Mesenchymal stem cell (in vitro differentiated cells and primary cell): ENCODE measurements at regions not wholly inside any gene's neighbourhood (a gene's known extent, or its start where the extent isn't known, plus 50 kb on each side); places are given as distances from the start of the nearest gene placed in this dataset.

ENCODE experiments used
- DNase-seq: peaks from one replicate; pipeline ENCODE4 v3.0.0-alpha.2; 2013
- H2AFZ ChIP-seq: one replicate; pipeline ENCODE4 v1.6.1; 2013; ENCODE audit warnings: low read depth, mild to moderate bottlenecking, control low read depth, inconsistent platforms, low read length, moderate library complexity
- H2AK5ac ChIP-seq: 2 replicates; pipeline ENCODE4 v1.6.1; 2013; ENCODE audit warnings: low read length, moderate library complexity, mild to moderate bottlenecking, inconsistent platforms; ENCODE audit not compliant: severe bottlenecking
- H2BK120ac ChIP-seq: one replicate; pipeline ENCODE4 v1.6.1; 2013; ENCODE audit warnings: low read depth, mild to moderate bottlenecking, inconsistent platforms, low read length, moderate library complexity
- H2BK12ac ChIP-seq, 2 experiments: one replicate each; pipeline ENCODE4 v1.6.1; 2013; ENCODE audit warnings: inconsistent platforms in 2 of 2, low read length in 2 of 2, mild to moderate bottlenecking in 2 of 2, moderate library complexity in 2 of 2, control low read depth in 1 of 2
- H2BK15ac ChIP-seq: one replicate; pipeline ENCODE4 v1.6.1; 2013; ENCODE audit warnings: mild to moderate bottlenecking, low read depth, inconsistent platforms; ENCODE audit not compliant: poor library complexity, severe bottlenecking
- H2BK5ac ChIP-seq: 2 replicates; pipeline ENCODE4 v1.6.1; 2013; ENCODE audit warnings: low read depth, mild to moderate bottlenecking, low read length, control low read depth, inconsistent platforms; ENCODE audit not compliant: poor library complexity, severe bottlenecking
- H3K14ac ChIP-seq, 2 experiments: one replicate each; pipeline ENCODE4 v1.6.1; 2013; ENCODE audit warnings: inconsistent platforms in 2 of 2, low read length in 2 of 2, control low read depth in 1 of 2, mild to moderate bottlenecking in 1 of 2, moderate library complexity in 1 of 2
- H3K18ac ChIP-seq, 2 experiments: one replicate each; pipeline ENCODE4 v1.6.1; 2013; ENCODE audit warnings: inconsistent platforms in 2 of 2, low read length in 2 of 2, control low read depth in 1 of 2, low read depth in 1 of 2, mild to moderate bottlenecking in 1 of 2
- H3K23ac ChIP-seq, 2 experiments: one replicate each; pipeline ENCODE4 v1.6.1; 2013; ENCODE audit warnings: inconsistent platforms in 2 of 2, low read length in 2 of 2, mild to moderate bottlenecking in 2 of 2, moderate library complexity in 2 of 2, control low read depth in 1 of 2
- H3K27ac ChIP-seq: 2 replicates; pipeline ENCODE4 v1.5.1; 2013; ENCODE audit warnings: mild to moderate bottlenecking, moderate library complexity, low read length, control low read depth, inconsistent platforms; ENCODE audit not compliant: poor library complexity, severe bottlenecking
- H3K27me3 ChIP-seq, 2 experiments: 2 replicates each; pipeline versions ENCODE4 v1.6.1 to v1.7.0; 2013; ENCODE audit warnings: low read length in 2 of 2, mild to moderate bottlenecking in 2 of 2, moderate library complexity in 2 of 2, control low read depth in 1 of 2, inconsistent platforms in 1 of 2; ENCODE audit not compliant: control insufficient read depth in 1 of 2, insufficient read depth in 1 of 2
- H3K36me3 ChIP-seq, 2 experiments: 2 replicates each; pipeline versions ENCODE4 v1.6.1 to v1.7.0; 2013; ENCODE audit warnings: low read length in 2 of 2, control low read depth in 1 of 2, inconsistent platforms in 1 of 2, low read depth in 1 of 2, mild to moderate bottlenecking in 1 of 2; ENCODE audit not compliant: insufficient read depth in 2 of 2, control insufficient read depth in 1 of 2
- H3K4ac ChIP-seq, 2 experiments: one replicate each; pipeline ENCODE4 v1.6.1; 2013; ENCODE audit warnings: inconsistent platforms in 2 of 2, low read length in 2 of 2, mild to moderate bottlenecking in 2 of 2, moderate library complexity in 2 of 2, control low read depth in 1 of 2, low read depth in 1 of 2
- H3K4me1 ChIP-seq: 2 replicates; pipeline ENCODE4 v1.6.1; 2013; ENCODE audit warnings: low read depth, low read length, control low read depth; ENCODE audit not compliant: control insufficient read depth, insufficient read depth
- H3K4me2 ChIP-seq: 2 replicates; pipeline ENCODE4 v1.6.1; 2013; ENCODE audit warnings: low read length, mild to moderate bottlenecking, inconsistent platforms; ENCODE audit not compliant: poor library complexity, severe bottlenecking
- H3K4me3 ChIP-seq, 2 experiments: 2 replicates each; pipeline versions ENCODE4 v1.5.1 to v1.7.0; 2013; ENCODE audit warnings: low read length in 2 of 2, mild to moderate bottlenecking in 2 of 2, control low read depth in 1 of 2, low read depth in 1 of 2; ENCODE audit not compliant: insufficient read depth in 1 of 2
- H3K79me1 ChIP-seq: replicated peaks from 2 replicates; pipeline ENCODE4 v1.6.1; 2013; ENCODE audit warnings: mild to moderate bottlenecking, control low read depth, low read length, inconsistent platforms; ENCODE audit not compliant: poor library complexity, severe bottlenecking
- H3K9ac ChIP-seq: 2 replicates; pipeline ENCODE4 v1.7.0; 2013; ENCODE audit warnings: mild to moderate bottlenecking, low read length, moderate library complexity
- H3K9me3 ChIP-seq: 2 replicates; pipeline ENCODE4 v1.7.0; 2013; ENCODE audit warnings: mild to moderate bottlenecking, low read length; ENCODE audit not compliant: control insufficient read depth
- H4K8ac ChIP-seq: one replicate; pipeline ENCODE4 v1.6.1; 2013; ENCODE audit warnings: inconsistent platforms, mild to moderate bottlenecking, low read length, moderate library complexity
- H4K91ac ChIP-seq: one replicate; pipeline ENCODE4 v1.6.1; 2013; ENCODE audit warnings: mild to moderate bottlenecking, low read length, inconsistent platforms
- WGBS: methylation state at CpG from one replicate; pipeline ENCODE4 v1.1.7; 2013; ENCODE audit warnings: mixed read lengths; 5-methylcytosine and 5-hydroxymethylcytosine counted together

DNA sequence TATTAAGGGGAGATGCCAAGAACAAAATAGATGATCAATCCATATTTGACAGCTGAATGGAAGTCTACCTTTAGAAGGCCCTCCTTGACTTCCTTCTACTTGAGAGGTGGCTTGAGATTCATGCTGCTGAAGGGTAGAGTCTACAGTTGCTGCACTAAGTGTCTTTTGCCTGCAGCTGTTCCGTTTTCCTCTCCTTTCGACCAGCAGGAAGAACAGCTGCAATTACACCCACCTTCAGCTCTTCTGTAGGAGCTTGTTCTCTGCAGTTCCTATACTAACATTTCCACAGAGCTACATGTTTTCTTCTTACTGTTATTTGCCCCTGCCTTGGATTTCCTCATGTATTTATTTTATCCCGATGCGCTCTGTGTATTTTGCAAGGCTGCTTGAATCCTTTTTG, 79.1 kb downstream of the ARRDC4 start:
- Histone ChIP-seq H3K4me3 (no peak overlapping the region), H3K4me1 (no peaks in the 10 kb centered on the region), H2BK5ac (no peak overlapping the region), H2BK15ac (no peak overlapping the region), H3K18ac (no peak overlapping the region), H3K4ac (no peak overlapping the region), H3K14ac (no peak overlapping the region), H3K4me2 (no peak overlapping the region), H2BK120ac (no peak overlapping the region), H3K9me3 (no peaks in the 10 kb centered on the region), H3K9ac (no peak overlapping the region), H3K79me1 (no peaks in the 10 kb centered on the region), H4K91ac (no peak overlapping the region), H2AK5ac (no peak overlapping the region), H2AFZ (no peak overlapping the region), H3K27ac (no peak overlapping the region), H3K36me3 (no peaks in the 10 kb centered on the region), H2BK12ac (no peak overlapping the region), H4K8ac (no peak overlapping the region), H3K27me3 (peaks cover 0 to 3% of the 10 kb centered on the region in 2 experiments), H3K23ac (no peak overlapping the region)
- DNase-seq = no peak
- 73% methylated on average over 2 of the region's 4 CpGs for WGBS

DNA sequence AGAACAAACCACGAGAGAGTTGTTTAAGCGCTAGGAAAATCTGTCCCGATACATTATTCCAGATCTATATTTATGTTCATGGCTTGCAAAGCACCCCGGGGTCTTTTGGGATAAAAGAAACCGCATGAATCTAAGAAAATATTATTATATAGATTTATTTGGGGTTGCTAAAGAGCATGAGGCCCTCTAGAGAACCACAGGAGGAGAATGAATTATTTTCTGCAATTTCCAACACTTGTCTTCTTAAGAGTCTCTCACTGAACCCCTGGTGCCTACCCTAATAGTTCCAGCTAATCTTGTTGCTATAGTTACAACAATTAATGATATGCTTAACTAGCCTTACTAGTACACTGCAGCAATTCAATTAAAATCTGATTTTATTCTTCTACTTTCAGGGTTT, 79.6 kb downstream of the ARRDC4 start:
- Histone ChIP-seq H3K4ac (no peak overlapping the region), H4K8ac (no peak overlapping the region), H3K9me3 (no peaks in the 10 kb centered on the region), H2AK5ac (no peak overlapping the region), H3K79me1 (no peaks in the 10 kb centered on the region), H2BK120ac (no peak overlapping the region), H2BK5ac (no peak overlapping the region), H3K27ac (no peak overlapping the region), H3K36me3 (no peaks in the 10 kb centered on the region), H3K14ac (no peak overlapping the region), H3K23ac (no peak overlapping the region), H3K27me3 (peaks cover 0 to 3% of the 10 kb centered on the region in 2 experiments), H3K4me1 (no peaks in the 10 kb centered on the region), H2BK12ac (no peak overlapping the region), H2BK15ac (no peak overlapping the region), H3K9ac (no peak overlapping the region), H3K4me3 (no peak overlapping the region), H4K91ac (no peak overlapping the region), H3K4me2 (no peak overlapping the region), H3K18ac (no peak overlapping the region), H2AFZ (no peak overlapping the region)
- DNase-seq = no peak
- WGBS = 82% methylated on average over 3 of the region's 5 CpGs

DNA sequence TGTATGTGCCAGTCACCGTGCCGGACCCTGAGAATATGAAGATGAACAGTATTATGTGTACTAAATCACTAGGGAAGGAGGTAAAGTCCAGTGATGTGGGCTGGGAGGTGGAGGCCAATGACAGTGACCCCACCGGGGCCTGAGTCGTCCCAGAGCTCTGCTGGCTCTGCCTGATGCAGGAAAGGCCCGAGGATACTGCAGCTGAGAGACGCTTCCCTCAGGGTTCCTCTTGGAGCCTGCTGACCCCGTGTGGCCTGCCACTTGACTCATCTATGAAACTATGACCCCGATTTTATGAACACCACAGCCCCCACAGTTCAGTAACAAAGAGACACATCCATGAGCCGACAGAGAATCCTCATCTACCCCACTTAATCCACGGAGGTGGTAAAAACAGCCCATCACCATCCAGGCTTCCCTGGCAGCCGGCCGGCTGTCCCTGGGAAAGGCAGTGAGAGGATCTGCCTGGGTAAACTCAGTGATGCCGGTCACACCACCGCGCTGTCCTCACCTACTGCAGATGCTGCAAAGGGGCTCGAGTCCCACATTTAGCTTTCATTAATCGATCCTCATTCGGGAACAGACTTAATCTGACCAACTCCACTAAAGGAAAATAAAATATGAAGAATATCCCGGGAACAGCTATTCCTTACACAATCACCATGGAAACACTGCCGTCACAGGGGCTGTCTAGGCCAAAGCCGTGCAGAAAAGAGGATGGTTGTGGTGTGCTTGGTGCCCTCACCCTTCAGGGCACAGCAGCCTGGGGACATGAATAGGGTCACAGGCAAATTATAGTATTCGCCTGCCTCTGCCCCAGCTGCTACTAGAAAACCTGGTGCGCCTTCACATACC, 82.9 kb downstream of the ARRDC4 start:
- 71% methylated on average over 23 of the region's 23 CpGs for WGBS
- Histone ChIP-seq H3K36me3 (no peaks in the 10 kb centered on the region), H2AFZ (no peak overlapping the region), H3K27me3 (peaks cover 0 to 3% of the 10 kb centered on the region in 2 experiments), H3K4me3 (no peak overlapping the region), H3K27ac (no peak overlapping the region), H2BK120ac (no peak overlapping the region), H3K18ac (no peak overlapping the region), H3K79me1 (no peaks in the 10 kb centered on the region), H4K91ac (no peak overlapping the region), H2BK15ac (no peak overlapping the region), H3K23ac (no peak overlapping the region), H2AK5ac (no peak overlapping the region), H3K4me1 (no peaks in the 10 kb centered on the region), H3K9me3 (no peaks in the 10 kb centered on the region), H4K8ac (no peak overlapping the region), H2BK5ac (no peak overlapping the region), H3K4ac (no peak overlapping the region), H3K14ac (no peak overlapping the region), H2BK12ac (no peak overlapping the region), H3K9ac (no peak overlapping the region), H3K4me2 (no peak overlapping the region)
- DNase-seq = no peak

DNA sequence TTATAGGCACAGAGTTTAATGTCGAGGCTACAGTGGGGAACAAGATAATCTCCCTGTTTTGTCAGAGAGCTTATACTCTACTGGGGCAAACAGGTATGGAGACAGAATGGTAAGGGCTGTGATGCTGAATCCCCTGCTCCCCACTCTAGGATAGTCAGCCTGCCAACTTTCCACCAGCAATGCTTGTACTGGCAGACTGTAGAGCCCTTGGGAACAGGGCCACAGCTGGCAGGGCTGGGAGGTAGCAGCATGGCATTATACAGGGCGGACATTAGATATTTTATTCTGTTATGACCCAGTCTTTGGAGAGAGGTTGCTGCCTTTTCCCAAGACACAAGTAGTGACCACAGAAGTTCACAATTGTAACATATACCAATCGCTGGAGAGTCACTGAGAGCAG, 91.2 kb downstream of the ARRDC4 start:
- H3K23ac ChIP-seq = no peak overlapping the region
- H3K27me3 ChIP-seq = no peaks in the 10 kb centered on the region
- no peak overlapping the region for H4K91ac ChIP-seq
- no peak overlapping the region for H3K4me2 ChIP-seq
- H2BK15ac ChIP-seq = no peak overlapping the region
- H2AFZ ChIP-seq = no peak overlapping the region
- H3K27ac ChIP-seq = no peak overlapping the region
- no peak overlapping the region for H4K8ac ChIP-seq
- no peak overlapping the region for H3K4me3 ChIP-seq
- no peak overlapping the region for H3K14ac ChIP-seq
- H2AK5ac ChIP-seq = no peak overlapping the region
- DNase-seq = no peak
- H2BK12ac ChIP-seq = no peak overlapping the region
- peaks cover 8% of the 10 kb centered on the region for H3K9me3 ChIP-seq
- H3K9ac ChIP-seq = no peak overlapping the region
- no peaks in the 10 kb centered on the region for H3K36me3 ChIP-seq
- H3K4me1 ChIP-seq = no peaks in the 10 kb centered on the region
- no peak overlapping the region for H2BK5ac ChIP-seq
- no peak overlapping the region for H3K4ac ChIP-seq
- H3K18ac ChIP-seq = no peak overlapping the region
- WGBS = 63% methylated on average over 3 of the region's 3 CpGs
- no peak overlapping the region for H2BK120ac ChIP-seq
- H3K79me1 ChIP-seq = no peaks in the 10 kb centered on the region
